Activated T-helper 2 cell treated with anti-CD3 and anti-CD28 coated beads, Interferon-gamma antibody, Interleukin-2, Interleukin-4, amounts not matched to agents 10 μg/mL and 5 μg/mL and 100 μg/mL, durations not matched to agents 14 hours and 24 hours and 36 hours (primary cell): ENCODE measurements at regions not wholly inside any gene's neighbourhood (a gene's known extent, or its start where the extent isn't known, plus 50 kb on each side); places are given as distances from the start of the nearest gene placed in this dataset.
"Not testable (repeated sequence)": the region's sequence is repeated elsewhere in the genome, so short reads cannot be mapped to it uniquely, and the experiment has no call there.

Source experiments
- DNase-seq: peaks from one replicate; pipeline ENCODE4 v3.0.0; 2021; ENCODE audit warnings: low spot score
- H3K27ac Mint-ChIP-seq: one replicate; pipeline ENCODE4 v1.8.0; 2021; ENCODE audit warnings: mixed read lengths
- H3K27me3 Mint-ChIP-seq: one replicate; pipeline ENCODE4 v1.8.0; 2021; ENCODE audit warnings: low read depth, mixed read lengths
- H3K36me3 Mint-ChIP-seq: one replicate; pipeline ENCODE4 v1.8.0; 2021; ENCODE audit warnings: low read depth, mixed read lengths
- H3K4me1 Mint-ChIP-seq: one replicate; pipeline ENCODE4 v1.8.0; 2021; ENCODE audit warnings: low read depth, mixed read lengths
- H3K4me3 Mint-ChIP-seq: one replicate; pipeline ENCODE4 v1.8.0; 2021; ENCODE audit warnings: low read depth, mild to moderate bottlenecking, moderate library complexity, mixed read lengths
- H3K9me3 Mint-ChIP-seq: one replicate; pipeline ENCODE4 v1.8.0; 2021; ENCODE audit warnings: mixed read lengths
- intact Hi-C: fragments of 100-400 bp; cut with micrococcal nuclease; formaldehyde crosslinking; loops from one replicate; pipeline ENCODE4 v1.15.1; 2023

GRCh38 chr5:163838738-163839137, 333.3 kb downstream of the MAT2B start:
- no peaks in the 10 kb centered on the region for H3K4me1 Mint-ChIP-seq
- DNase-seq: no peak
- intact Hi-C loops: no loop called here
- no peaks in the 10 kb centered on the region for H3K9me3 Mint-ChIP-seq
- no peaks in the 10 kb centered on the region for H3K36me3 Mint-ChIP-seq
- no peak overlapping the region for H3K4me3 Mint-ChIP-seq
- H3K27ac Mint-ChIP-seq: no peak overlapping the region
- no peaks in the 10 kb centered on the region for H3K27me3 Mint-ChIP-seq

GRCh38 chr5:163846512-163846911, 341.1 kb downstream of the MAT2B start:
- Mint-ChIP-seq H3K27me3 (no peaks in the 10 kb centered on the region), H3K36me3 (no peaks in the 10 kb centered on the region), H3K27ac (no peak overlapping the region), H3K4me3 (no peak overlapping the region), H3K4me1 (no peaks in the 10 kb centered on the region), H3K9me3 (no peaks in the 10 kb centered on the region)
- intact Hi-C loops: no loop called here
- no peak for DNase-seq

- Mint-ChIP-seq H3K27me3 (no peaks in the 10 kb centered on the region), H3K36me3 (no peaks in the 10 kb centered on the region), H3K4me3 (no peak overlapping the region), H3K27ac (no peak overlapping the region), H3K9me3 (peaks cover 27% of the 10 kb centered on the region), H3K4me1 (no peaks in the 10 kb centered on the region)
- intact Hi-C loops: no loop called here
- no peak for DNase-seq
Observed at GRCh38 chr5:163855754-163856153, 350.3 kb downstream of the MAT2B start.

DNA sequence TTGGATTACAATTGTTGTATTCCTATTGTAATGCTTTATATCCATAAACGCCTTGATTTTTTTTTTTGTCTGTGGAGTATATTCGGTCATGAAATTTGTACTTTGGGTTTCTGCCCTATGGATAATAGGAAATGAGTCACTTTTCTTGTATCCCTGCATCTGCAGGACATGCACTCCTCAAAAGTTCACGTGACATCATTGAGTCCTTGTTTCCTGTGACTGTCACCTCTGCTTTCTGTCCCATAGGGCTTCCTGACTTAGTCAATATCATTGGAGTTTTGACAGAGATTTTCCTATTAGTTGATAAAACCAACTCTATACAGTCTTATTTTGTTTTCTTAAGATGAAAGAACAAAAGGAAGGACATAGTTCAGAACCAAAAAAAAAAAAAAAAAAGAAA, 356.3 kb downstream of the MAT2B start:
- no peaks in the 10 kb centered on the region for H3K4me1 Mint-ChIP-seq
- no peaks in the 10 kb centered on the region for H3K27me3 Mint-ChIP-seq
- H3K36me3 Mint-ChIP-seq: no peaks in the 10 kb centered on the region
- H3K9me3 Mint-ChIP-seq: peaks cover 12% of the 10 kb centered on the region
- no peak overlapping the region for H3K4me3 Mint-ChIP-seq
- H3K27ac Mint-ChIP-seq: no peak overlapping the region
- intact Hi-C loops: no loop called here
- DNase-seq: no peak

DNA sequence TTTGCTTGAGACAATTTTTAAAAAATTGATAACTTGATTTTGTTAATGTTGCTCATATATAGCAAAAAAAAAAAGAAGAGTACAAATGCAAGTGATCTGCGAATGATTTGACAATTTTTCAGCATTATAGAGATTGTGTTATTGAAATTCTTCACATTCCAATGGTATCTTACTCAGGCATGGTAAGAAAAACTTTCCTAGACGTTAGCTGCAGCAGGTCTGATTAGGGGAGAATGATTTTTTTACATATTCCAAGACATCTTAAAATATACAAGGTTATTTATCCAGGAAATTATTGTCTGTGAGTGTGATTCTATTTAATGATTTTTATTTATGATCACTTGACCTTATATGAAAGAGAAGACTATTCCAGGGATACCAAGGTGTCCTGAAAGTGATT, 361.9 kb downstream of the MAT2B start:
- DNase-seq: no peak
- Mint-ChIP-seq H3K27me3 (no peaks in the 10 kb centered on the region), H3K9me3 (peaks cover 3% of the 10 kb centered on the region), H3K4me3 (no peak overlapping the region), H3K36me3 (no peaks in the 10 kb centered on the region), H3K27ac (no peak overlapping the region), H3K4me1 (no peaks in the 10 kb centered on the region)
- intact Hi-C loops: no loop called here

- Mint-ChIP-seq H3K27me3 (no peaks in the 10 kb centered on the region), H3K9me3 (peaks cover 3% of the 10 kb centered on the region), H3K36me3 (no peaks in the 10 kb centered on the region), H3K4me3 (no peak overlapping the region), H3K27ac (no peak overlapping the region), H3K4me1 (no peaks in the 10 kb centered on the region)
- intact Hi-C loops: no loop called here
- DNase-seq: no peak
Observed at GRCh38 chr5:163867738-163868137, 362.3 kb downstream of the MAT2B start.

GRCh38 chr5:163869581-163869980, 364.2 kb downstream of the MAT2B start:
- Mint-ChIP-seq H3K27ac (no peak overlapping the region), H3K9me3 (peaks cover 3% of the 10 kb centered on the region), H3K27me3 (no peaks in the 10 kb centered on the region)

DNA sequence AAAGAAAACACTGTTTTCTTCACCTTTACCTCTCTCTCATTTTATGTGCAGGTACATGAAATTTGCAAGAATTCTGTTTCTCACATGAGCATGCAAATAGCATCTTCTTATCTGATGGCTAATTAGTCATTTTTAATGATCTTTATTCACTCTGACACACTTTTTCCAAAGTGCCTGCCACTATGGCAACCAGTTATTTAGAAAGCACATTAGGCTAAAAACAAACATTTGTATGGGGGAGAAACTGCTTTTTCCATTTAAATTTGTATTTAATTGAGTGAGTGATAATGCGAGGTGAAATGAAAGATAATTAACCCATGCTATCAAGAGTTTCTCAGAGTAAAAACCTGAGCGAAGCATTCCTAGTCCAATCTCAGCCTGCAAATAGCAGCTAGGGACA, 365.0 kb downstream of the MAT2B start:
- Mint-ChIP-seq H3K27me3 (no peaks in the 10 kb centered on the region), H3K4me3 (no peak overlapping the region), H3K9me3 (peaks cover 3% of the 10 kb centered on the region), H3K4me1 (no peaks in the 10 kb centered on the region), H3K36me3 (no peaks in the 10 kb centered on the region), H3K27ac (no peak overlapping the region)
- no peak for DNase-seq
- intact Hi-C loops: no loop called here

More at GRCh38 chr5:163869581-163869980, 364.2 kb downstream of the MAT2B start:
- Mint-ChIP-seq H3K4me1 (no peaks in the 10 kb centered on the region), H3K36me3 (no peaks in the 10 kb centered on the region), H3K4me3 (no peak overlapping the region)
- DNase-seq: no peak
- intact Hi-C loops: no loop called here

GRCh38 chr5:163874431-163874830, 369.0 kb downstream of the MAT2B start:
- H3K27ac Mint-ChIP-seq: no peak overlapping the region

DNA sequence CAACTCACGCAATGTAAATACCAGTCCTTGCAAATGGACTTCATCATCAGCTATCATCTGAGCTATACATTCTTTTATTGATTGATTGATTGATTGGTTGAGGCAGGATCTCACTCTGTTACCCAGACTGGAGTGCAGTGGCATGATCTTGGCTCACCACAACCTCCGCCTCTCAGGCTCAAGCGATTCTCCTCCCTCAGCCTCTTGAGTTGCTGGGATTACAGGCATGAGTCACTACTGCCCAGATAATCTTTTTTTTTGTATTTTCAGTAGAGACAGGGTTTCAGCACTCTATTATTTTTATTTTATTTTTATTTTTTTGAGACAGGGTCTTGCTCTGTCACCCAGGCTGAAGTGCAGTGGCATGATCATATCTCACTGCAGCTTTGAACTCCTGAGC, 369.5 kb downstream of the MAT2B start:
- DNase-seq, H3K27ac Mint-ChIP-seq, H3K36me3 Mint-ChIP-seq, H3K27me3 Mint-ChIP-seq, intact Hi-C loops, H3K9me3 Mint-ChIP-seq, H3K4me1 Mint-ChIP-seq, H3K4me3 Mint-ChIP-seq: not testable (repeated sequence)

More at GRCh38 chr5:163874431-163874830, 369.0 kb downstream of the MAT2B start:
- H3K27me3 Mint-ChIP-seq: no peaks in the 10 kb centered on the region
- DNase-seq: no peak
- intact Hi-C loops: no loop called here
- H3K36me3 Mint-ChIP-seq: no peaks in the 10 kb centered on the region
- peaks cover under 1% of the 10 kb centered on the region for H3K9me3 Mint-ChIP-seq
- no peak overlapping the region for H3K4me3 Mint-ChIP-seq
- H3K4me1 Mint-ChIP-seq: no peaks in the 10 kb centered on the region

- intact Hi-C loops: no loop called here
- Mint-ChIP-seq H3K27ac (no peak overlapping the region), H3K36me3 (no peaks in the 10 kb centered on the region), H3K9me3 (no peaks in the 10 kb centered on the region), H3K4me3 (no peak overlapping the region), H3K4me1 (no peaks in the 10 kb centered on the region), H3K27me3 (no peaks in the 10 kb centered on the region)
- no peak for DNase-seq
Observed at GRCh38 chr5:163877865-163878264, 372.4 kb downstream of the MAT2B start.

- Mint-ChIP-seq H3K36me3 (no peaks in the 10 kb centered on the region), H3K4me3 (no peak overlapping the region), H3K9me3 (no peaks in the 10 kb centered on the region), H3K4me1 (no peaks in the 10 kb centered on the region), H3K27ac (no peak overlapping the region), H3K27me3 (no peaks in the 10 kb centered on the region)
- no peak for DNase-seq
- intact Hi-C loops: no loop called here
Observed at GRCh38 chr5:163878490-163878889, 373.1 kb downstream of the MAT2B start.

GRCh38 chr5:163880302-163880701, 374.9 kb downstream of the MAT2B start:
- H3K4me3 Mint-ChIP-seq: no peak overlapping the region
- H3K4me1 Mint-ChIP-seq: no peaks in the 10 kb centered on the region
- no peak for DNase-seq
- H3K27ac Mint-ChIP-seq: no peak overlapping the region
- no peaks in the 10 kb centered on the region for H3K27me3 Mint-ChIP-seq
- intact Hi-C loops: no loop called here
- H3K9me3 Mint-ChIP-seq: no peaks in the 10 kb centered on the region
- H3K36me3 Mint-ChIP-seq: no peaks in the 10 kb centered on the region

DNA sequence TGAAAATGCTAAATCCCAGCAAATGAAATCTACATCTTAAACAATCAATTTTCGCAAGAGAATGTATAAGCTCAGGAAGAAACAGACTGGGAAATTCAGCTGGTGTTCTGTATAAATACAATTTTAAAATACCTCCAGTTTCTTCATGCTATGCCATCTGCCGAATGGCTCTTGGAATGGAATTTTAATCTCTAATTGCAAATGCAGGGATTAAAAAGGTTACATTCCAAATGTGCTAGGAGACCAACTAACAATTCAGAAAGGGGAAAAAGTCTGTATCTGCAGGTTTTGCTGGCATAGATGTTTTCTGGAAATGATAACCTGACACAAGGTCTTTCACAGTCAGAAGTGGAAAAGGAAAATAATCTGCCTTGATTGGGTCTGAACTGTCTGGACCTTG, 379.7 kb downstream of the MAT2B start:
- no peaks in the 10 kb centered on the region for H3K27me3 Mint-ChIP-seq

More for the DNA sequence above, 379.7 kb downstream of the MAT2B start:
- no peaks in the 10 kb centered on the region for H3K9me3 Mint-ChIP-seq
- intact Hi-C loops: no loop called here
- H3K4me1 Mint-ChIP-seq: no peaks in the 10 kb centered on the region
- DNase-seq: no peak
- H3K36me3 Mint-ChIP-seq: no peaks in the 10 kb centered on the region
- H3K4me3 Mint-ChIP-seq: no peak overlapping the region
- no peak overlapping the region for H3K27ac Mint-ChIP-seq
